NCI-H82 treated with DMSO at 0.1 percent for 48 hours (cell line): ENCODE measurements at regions not wholly inside any gene's neighbourhood (a gene's known extent, or its start where the extent isn't known, plus 50 kb on each side); places are given as distances from the start of the nearest gene placed in this dataset.

Experiments
- DNase-seq: peaks from one replicate; lab custom pipeline; 2025; ENCODE audit not compliant: unreplicated experiment; lab: John Stamatoyannopoulos, UW

GRCh38 chr7:17477182-17477581 is 178.7 kb downstream of the AHR start:
- DNase-seq: no peak

GRCh38 chr7:17481118-17481517 is 182.7 kb downstream of the AHR start:
- no peak for DNase-seq

- DNase-seq: no peak
Measured at GRCh38 chr7:17485368-17485767, 186.9 kb downstream of the AHR start.

GRCh38 chr7:17485904-17486303 is 187.5 kb downstream of the AHR start:
- DNase-seq: no peak

GRCh38 chr7:17486835-17487234 is 188.4 kb downstream of the AHR start:
- DNase-seq: no peak

GRCh38 chr7:17487343-17487742 is 188.9 kb downstream of the AHR start:
- no peak for DNase-seq

GRCh38 chr7:17488829-17489228 is 190.4 kb downstream of the AHR start:
- no peak for DNase-seq

GRCh38 chr7:17489961-17490360 is 191.5 kb downstream of the AHR start:
- DNase-seq: no peak

- no peak for DNase-seq
Measured at GRCh38 chr7:17490825-17491224, 192.4 kb downstream of the AHR start.

GRCh38 chr7:17492437-17492836 is 194.0 kb downstream of the AHR start:
- no peak for DNase-seq

GRCh38 chr7:17493446-17493845 is 195.0 kb downstream of the AHR start:
- DNase-seq: no peak

- no peak for DNase-seq
Measured at GRCh38 chr7:17495655-17496394, 197.4 kb downstream of the AHR start.

- DNase-seq: no peak
Measured at GRCh38 chr7:17497136-17497535, 198.7 kb downstream of the AHR start.

- no peak for DNase-seq
Measured at GRCh38 chr7:17497549-17498167, 199.2 kb downstream of the AHR start.

- no peak for DNase-seq
Measured at GRCh38 chr7:17498230-17498629, 199.8 kb downstream of the AHR start.

- no peak for DNase-seq
Measured at GRCh38 chr7:17500736-17501135, 202.3 kb downstream of the AHR start.

- no peak for DNase-seq
Measured at GRCh38 chr7:17501441-17502212, 203.2 kb downstream of the AHR start.

- DNase-seq: no peak
Measured at GRCh38 chr7:17502213-17503060, 204.0 kb downstream of the AHR start.

GRCh38 chr7:17506095-17506494 is 207.6 kb downstream of the AHR start:
- no peak for DNase-seq

- no peak for DNase-seq
Measured at GRCh38 chr7:17506596-17506995, 208.1 kb downstream of the AHR start.

GRCh38 chr7:17507717-17508116 is 209.3 kb downstream of the AHR start:
- no peak for DNase-seq
